HG03439 (cell line): ENCODE measurements at regions not wholly inside any gene's neighbourhood (a gene's known extent, or its start where the extent isn't known, plus 50 kb on each side); places are given as distances from the start of the nearest gene placed in this dataset.
"Not testable (repeated sequence)": the region's sequence is repeated elsewhere in the genome, so short reads cannot be mapped to it uniquely, and the experiment has no call there.

Source experiments
- ATAC-seq: cut with Tn5 transposase; IDR thresholded peaks from one replicate; pipeline ENCODE4 v1.9.1; 2021; ENCODE audit warnings: mild to moderate bottlenecking, moderate library complexity; ENCODE audit not compliant: unreplicated experiment

DNA sequence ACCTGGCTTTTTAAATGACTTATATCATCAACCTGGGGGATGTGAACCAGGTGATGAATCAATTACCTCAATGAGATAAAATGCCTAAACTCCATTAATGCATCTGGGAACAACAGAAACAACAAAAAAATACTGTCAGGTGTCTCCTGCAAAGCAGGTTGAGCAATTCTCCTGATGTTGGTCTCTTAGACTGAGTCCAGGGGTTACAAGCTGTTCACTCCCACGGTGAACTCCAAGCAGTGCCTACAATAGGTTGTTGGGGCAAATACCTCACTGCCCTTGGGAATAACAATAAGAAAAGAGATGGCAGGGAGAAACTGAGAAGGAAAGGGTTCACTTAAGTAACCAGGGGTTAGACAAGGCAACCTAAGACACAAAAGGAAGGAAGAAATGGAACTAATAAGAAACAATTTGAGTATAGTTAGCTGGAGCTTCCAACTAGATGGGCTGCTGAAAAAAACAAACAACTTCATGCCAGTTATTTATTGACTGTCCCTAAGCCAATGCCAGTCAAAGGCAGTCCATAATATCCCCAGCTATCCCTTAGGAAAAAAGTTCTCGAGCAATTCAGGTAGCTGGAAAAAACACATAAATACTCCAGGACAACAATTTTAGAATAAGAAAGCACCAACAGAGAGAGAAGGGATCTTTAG is 97.6 kb upstream of the MAGI3 start:
- ATAC-seq, result no peak

DNA sequence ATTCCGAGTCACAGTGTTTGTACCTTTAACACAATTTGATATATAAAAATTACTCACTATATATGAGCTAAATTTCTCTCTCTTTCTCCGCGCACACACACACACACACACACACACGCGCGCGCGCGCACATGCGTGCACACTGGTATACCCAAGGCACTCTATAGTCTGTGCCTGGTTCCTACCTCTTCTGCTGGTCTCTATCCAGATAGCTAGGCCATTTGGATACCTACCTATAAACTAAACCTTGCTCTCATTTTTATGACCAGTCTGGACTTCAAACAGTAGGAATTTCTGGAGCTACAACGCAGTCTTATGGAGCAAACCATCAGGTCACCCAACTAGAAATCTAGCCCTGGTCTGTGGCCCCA is 97.1 kb upstream of the MAGI3 start:
- ATAC-seq, result no peak

DNA sequence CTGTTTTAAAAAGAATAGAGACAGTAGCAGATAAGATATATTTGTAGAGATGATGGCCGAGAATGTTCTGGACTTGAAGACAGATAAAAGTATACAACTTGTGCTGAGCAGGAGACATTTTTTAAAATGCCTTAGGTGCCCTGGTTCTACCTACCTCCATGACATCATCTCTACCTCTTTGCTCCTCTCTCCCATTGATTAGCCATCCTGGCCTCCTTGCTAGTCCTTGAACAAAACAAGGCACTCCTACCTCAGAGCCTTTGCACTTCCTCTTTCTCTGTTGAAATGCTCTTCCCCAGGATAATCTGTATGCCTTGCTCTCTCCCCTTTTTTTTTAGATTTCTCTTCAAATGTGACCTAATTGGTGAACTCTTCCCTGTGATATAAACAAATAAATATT is 92.6 kb upstream of the MAGI3 start:
- ATAC-seq, result no peak

DNA sequence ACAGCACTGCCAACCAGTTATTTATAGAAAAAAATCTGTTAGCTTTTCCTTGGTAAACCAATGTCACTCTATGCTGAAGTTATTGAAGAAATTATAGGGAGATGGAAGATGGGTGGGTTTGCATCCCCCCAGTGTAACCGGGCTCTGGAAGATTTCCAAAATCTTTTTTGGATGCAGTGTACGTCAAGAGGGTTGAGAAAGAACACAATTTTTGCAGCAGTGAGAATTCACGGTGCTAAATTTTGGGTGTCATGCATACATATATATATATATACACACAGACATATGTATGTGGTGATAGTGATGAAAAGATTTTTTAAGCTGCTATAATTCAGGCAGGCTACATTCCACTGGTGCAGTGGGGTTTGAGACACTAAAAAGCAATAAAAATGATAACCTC is 91.4 kb upstream of the MAGI3 start:
- ATAC-seq, result no peak

DNA sequence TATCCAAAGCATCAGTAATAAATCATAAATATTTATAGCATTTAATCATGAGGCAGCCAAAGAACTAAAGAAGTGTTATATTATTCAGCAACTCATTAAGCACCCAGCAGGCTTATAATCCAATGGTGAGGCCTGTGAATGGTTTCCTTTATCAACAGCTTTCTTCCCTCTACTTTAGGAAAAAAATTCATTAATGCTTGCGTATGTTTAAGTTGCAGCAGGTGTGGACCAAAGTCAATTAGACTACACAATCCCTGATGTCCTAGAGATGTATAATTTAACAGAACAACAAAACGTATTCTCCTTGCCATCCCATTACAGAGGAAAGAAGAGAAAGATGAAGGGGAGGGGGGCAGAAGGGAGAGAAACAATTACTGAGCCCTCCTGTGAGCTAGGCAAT is 87.7 kb upstream of the MAGI3 start:
- ATAC-seq, result no peak

DNA sequence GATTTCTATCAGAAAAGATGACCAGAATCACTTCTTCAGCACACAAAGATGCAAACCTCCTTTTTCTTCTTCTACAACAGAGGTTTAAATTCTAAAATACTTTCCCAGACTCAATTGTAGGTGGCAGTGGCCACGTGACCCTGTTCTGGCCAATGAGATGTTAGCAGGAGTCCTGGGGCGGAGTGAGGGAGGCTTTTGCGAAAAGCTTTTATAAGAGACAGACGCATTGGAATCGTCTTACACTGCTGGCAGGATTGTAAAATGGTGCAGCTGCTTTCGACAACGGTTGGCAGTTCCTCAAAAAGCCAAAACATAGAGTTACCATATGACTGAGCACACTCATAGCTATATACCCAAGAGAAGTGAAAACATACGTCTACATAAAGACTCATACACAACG is 87.0 kb upstream of the MAGI3 start:
- ATAC-seq, result no peak

DNA sequence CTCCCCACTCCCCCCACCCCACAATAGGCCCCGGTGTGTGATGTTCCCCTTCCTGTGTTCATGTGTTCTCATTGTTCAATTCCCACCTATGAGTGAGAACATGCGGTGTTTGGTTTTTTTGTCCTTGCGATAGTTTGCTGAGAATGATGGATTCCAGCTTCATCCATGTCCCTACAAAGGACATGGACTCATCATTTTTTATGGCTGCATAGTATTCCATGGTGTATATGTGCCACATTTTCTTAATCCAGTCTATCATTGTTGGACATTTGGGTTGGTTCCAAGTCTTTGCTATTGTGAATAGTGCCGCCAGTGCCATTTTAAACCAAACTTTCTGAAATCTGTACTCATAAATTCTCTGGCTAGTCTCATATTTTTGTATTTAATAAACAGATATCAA is 85.3 kb upstream of the MAGI3 start:
- not testable (repeated sequence) for ATAC-seq

DNA sequence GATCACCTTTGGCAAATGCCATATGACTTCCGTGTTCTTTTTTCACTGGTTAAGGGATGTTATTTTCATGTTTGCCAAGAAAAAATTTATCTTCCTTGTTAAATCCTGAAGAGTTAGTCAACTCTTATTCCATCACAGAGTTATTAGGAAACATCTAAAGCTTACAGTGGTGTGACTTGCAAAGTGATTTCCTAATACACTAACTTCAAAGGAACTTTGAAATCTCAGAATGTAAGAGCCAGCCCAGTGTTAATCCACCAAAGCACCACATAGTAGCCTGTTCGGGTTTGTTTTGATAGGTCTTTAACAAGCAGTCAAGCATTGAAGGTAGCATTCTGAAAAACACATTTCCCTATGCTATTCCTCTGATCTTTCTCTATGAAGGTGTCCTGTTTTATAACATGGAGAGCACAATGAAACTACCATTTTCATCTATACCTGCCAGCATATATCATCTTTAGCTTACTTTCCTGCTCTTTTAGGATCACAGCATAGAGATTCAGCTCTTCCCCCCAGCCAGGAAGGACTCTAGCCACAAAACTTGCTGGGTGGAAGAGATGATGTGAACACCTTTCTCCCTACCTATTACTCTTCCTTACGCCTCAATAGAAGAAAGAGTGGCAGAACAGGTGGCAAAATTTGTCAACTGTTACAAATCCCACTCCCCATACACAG is 82.4 kb upstream of the MAGI3 start:
- no peak for ATAC-seq

DNA sequence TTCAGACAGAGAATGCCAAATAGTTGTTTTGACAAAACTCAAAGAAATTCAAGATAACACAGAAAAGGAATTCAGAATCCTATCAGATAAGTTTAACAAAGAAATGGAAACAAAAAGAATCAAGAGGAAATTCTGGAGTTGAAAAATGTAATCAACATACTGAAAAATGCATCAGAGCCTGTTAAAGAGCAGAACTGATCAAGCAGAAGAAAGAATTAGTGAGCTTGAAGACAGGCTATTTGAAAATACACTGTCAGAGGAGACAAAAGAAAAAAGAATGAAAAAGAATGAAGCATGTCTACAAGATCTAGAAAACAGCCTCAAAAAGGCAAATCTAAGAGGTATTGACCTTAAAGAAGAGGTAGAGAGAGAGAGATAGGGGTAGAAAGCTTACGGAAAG is 77.7 kb upstream of the MAGI3 start:
- not testable (repeated sequence) for ATAC-seq

DNA sequence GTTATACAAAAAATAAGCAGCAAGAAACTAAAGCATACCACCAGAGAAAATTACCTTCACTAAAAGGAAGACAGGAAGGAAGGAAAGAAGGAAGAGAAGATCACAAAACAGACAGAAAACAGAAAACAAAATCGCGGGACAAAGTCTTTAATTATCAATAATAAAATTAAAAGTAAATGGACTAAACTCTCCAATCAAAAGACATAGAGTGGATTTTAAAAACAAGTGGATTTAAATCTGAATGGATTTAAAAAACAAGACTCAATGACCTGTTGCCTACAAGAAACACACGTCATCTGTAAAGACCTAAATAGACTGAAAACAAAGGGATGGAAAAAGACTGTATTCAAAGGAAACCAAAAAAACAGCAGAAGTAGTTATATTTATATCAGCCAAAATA is 75.7 kb upstream of the MAGI3 start:
- no peak for ATAC-seq

DNA sequence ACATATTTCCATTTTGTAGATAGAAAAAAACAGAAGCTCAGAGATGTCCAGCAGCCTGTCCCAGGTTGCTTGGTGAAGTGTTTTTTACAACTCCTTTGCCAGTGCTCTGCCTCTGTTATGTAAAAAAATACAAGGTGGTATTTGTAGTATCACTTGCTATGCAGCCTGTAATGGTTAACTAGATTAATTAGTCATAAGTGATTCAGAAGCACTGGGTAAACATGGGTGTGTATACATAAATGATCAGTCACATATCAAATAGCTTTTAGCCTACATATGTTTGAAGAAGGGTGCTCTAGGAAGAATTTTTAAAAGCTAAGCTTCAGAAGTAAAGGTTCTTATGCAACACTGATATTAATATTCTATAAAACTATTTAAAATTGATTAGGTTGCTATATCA is 70.0 kb upstream of the MAGI3 start:
- ATAC-seq, result no peak

DNA sequence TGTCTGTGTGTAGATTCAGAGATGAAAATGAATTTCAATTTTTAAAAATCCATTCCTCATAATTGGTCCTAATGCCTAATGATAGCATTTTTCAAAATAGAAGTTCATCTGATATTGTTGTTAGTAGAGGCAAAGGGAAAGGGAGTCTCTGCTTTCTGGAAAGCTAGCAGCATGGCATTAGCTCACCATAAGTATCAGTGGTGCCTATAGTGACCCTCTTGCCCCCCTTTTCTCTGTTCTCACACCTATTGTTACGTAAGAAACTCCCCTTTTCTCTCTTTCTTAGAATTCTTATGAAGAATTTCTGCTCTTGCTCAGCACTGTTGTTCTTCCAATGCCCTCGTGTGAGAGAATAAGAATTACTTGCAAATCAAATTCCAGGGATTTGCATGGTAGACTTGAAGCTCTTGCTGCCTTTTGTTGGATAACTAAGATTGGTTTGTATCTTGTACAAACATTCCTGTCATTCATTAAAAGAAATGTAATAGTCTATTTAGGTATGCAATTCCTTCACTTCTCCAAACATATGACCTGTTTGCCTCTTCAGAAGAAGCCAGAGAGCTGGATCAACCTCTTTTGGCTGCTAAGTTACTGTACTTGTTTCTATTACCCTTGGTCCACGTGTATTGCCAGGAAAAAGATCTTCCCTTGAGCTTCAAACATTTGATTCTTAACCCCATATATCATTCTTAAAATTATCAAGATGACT is 69.2 kb upstream of the MAGI3 start:
- no peak for ATAC-seq

DNA sequence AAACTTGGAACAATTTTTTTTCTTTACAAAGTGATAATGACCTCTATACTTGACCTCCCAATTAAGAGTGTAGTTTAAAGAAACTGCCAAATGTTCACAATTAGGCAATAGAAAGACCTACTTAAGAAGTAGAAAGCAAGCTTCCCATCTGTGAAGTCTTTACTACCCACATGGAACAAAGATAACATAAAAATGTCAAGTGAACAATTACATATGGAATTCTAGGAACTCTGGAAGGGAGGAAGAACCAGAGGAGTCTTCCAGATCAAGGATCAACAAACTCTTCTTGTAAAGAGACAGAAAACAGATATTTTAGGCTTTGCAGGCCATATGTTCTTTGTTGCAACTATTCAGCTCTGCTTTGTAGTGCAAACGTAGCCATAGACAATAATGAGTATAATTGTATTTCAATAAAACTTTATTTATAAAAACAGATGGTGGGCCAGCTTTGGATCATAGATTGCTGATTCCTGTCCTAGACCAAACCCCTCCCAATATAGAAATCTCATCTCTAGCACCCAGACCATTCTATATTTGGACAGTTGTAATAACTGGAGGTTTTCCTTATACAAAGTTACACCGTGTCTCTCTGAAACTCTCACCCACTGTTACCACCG is 68.4 kb upstream of the MAGI3 start:
- ATAC-seq, result no peak

DNA sequence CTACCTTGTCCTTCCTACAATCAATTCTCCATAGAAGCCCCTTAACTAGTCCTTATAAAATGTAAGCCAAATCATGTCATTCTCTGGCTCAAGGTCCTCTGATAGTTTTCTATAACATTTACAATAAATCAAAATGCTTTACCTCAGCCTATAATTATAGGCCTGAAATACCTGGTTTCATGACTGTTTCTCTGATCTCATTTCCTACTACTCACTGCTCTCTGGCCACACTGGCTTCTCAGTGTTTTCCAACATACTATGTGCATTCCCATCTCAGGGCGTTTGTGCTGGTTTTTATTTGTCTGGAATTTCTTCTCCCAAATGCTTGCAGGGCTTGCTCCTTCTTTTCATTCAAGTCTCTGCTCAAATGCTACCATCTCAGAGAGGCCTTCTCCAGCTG is 67.9 kb upstream of the MAGI3 start:
- no peak for ATAC-seq

DNA sequence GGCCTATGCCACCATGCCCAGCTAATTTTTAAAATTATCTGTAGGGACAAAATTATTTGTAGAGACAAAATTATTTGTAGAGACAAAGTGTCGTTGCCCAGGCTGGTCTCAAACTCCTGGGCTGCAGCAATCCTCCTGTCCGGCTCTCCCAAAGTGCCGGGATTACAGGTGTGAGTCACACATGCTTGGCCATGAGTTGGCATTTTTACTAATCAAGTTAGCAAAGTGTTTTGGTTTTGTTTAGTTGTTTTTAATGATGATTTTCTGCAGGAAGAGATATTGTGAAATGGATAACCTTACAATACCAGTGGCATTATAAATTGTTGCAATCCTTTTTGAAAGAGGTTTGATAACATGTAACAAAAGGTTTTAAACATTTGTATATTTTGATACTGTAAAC is 65.3 kb upstream of the MAGI3 start:
- ATAC-seq, result no peak

DNA sequence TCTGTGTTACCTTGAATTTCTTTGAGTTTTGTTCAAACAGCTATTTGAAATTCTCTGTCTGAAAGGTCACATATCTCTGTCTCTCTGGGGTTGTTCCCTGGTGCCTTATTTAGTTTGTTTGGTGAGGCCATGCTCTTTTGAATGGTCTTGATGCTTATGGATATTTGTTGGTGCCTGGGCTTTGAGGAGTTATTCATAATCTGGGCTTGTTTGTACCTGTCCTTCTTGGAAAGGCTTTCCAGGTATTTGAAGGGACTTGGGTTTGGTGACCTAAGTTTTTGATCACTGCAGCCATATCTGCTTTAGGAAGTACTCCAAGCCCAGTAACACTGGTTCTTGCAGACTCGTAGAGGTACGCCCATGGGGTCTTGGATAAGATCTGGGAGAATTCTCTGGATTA is 63.3 kb upstream of the MAGI3 start:
- no peak for ATAC-seq

DNA sequence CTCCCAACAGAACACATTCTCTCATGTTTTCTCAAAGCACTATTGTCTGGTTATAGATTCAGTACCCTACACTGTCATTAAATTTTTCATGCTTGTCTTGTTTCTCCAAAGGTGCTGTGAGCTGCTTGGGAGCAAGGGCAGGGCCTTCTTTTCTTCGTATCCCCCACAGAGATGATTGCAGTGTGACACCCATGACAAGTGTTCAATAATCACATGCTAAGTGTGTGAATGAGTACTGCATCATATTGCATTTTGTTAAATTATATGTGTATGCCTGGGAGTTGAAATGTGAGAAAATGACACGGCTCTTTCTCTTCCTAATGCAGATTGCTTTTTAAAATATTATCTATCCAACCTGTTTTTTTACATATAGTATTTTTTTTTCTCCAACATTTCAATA is 57.3 kb upstream of the MAGI3 start:
- no peak for ATAC-seq

DNA sequence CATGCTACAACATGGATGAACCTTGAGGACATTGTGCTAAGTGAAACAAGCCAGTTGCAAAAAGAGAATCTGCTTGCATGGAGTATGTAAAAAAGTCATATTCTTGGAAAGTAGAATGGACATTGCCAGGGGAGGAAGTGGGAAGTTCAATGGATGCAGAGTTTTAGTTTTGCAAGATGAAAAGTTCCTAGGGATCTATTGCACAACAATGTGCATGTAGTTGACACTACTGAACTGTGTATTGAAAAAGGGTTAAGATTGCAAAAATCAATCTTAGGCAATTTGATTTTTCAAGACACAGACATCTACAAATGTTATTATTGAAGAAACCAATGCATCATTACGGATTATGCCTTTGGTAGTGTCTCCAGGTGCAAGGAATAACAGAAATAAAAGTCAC is 50.3 kb upstream of the MAGI3 start:
- no peak for ATAC-seq
